ENCODE measurements at regions not wholly inside any gene's neighbourhood (a gene's known extent, or its start where the extent isn't known, plus 50 kb on each side); places are given as distances from the start of the nearest gene placed in this dataset.

- TF ChIP-seq EP300 (IDR thresholded peaks at IDR 0.05; ENCODE audit: borderline replicate concordance) (no peak), MAX (IDR thresholded peaks at IDR 0.05) (no peak), YY1 (IDR thresholded peaks at IDR 0.05; ENCODE audit: low read depth) (no peak), TEAD4 (IDR thresholded peaks at IDR 0.05) (no peak), CEBPB (IDR thresholded peaks at IDR 0.05) (no peak), FOXM1 (IDR thresholded peaks at IDR 0.05; ENCODE audit: borderline replicate concordance, low read depth) (no peak), CREB1 (IDR thresholded peaks at IDR 0.05; ENCODE audit: low read depth) (no peak)
- TF ChIP-seq, protein P1, sequence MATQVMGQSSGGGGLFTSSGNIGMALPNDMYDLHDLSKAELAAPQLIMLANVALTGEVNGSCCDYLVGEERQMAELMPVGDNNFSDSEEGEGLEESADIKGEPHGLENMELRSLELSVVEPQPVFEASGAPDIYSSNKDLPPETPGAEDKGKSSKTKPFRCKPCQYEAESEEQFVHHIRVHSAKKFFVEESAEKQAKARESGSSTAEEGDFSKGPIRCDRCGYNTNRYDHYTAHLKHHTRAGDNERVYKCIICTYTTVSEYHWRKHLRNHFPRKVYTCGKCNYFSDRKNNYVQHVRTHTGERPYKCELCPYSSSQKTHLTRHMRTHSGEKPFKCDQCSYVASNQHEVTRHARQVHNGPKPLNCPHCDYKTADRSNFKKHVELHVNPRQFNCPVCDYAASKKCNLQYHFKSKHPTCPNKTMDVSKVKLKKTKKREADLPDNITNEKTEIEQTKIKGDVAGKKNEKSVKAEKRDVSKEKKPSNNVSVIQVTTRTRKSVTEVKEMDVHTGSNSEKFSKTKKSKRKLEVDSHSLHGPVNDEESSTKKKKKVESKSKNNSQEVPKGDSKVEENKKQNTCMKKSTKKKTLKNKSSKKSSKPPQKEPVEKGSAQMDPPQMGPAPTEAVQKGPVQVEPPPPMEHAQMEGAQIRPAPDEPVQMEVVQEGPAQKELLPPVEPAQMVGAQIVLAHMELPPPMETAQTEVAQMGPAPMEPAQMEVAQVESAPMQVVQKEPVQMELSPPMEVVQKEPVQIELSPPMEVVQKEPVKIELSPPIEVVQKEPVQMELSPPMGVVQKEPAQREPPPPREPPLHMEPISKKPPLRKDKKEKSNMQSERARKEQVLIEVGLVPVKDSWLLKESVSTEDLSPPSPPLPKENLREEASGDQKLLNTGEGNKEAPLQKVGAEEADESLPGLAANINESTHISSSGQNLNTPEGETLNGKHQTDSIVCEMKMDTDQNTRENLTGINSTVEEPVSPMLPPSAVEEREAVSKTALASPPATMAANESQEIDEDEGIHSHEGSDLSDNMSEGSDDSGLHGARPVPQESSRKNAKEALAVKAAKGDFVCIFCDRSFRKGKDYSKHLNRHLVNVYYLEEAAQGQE (IDR thresholded peaks at IDR 0.05; ENCODE audit: low read depth): no peak
- TF ChIP-seq, protein P2, sequence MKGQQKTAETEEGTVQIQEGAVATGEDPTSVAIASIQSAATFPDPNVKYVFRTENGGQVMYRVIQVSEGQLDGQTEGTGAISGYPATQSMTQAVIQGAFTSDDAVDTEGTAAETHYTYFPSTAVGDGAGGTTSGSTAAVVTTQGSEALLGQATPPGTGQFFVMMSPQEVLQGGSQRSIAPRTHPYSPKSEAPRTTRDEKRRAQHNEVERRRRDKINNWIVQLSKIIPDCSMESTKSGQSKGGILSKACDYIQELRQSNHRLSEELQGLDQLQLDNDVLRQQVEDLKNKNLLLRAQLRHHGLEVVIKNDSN (IDR thresholded peaks at IDR 0.05): no peak
Measured at GRCh38 chr14:105974902-105975301, 448.5 kb downstream of the TMEM121 start.
